K562 (cell line): ENCODE measurements at regions not wholly inside any gene's neighbourhood (a gene's known extent, or its start where the extent isn't known, plus 50 kb on each side); places are given as distances from the start of the nearest gene placed in this dataset.

Experiments used
- ATAC-seq: fragments of 200-7000 bp; cut with Tn5 transposase; 3 replicates; pipeline ENCODE4 v1.9.1; 2020; ENCODE audit warnings: moderate library complexity
- BruUV-seq: library from RNA; stranded (reverse); fragments of 400-500 nt; replicated peaks from 2 replicates; lab custom pipeline; 2021; lab: Mats Ljungman, UMichigan
- CTCF ChIA-PET: fragments of 300-600 bp; formaldehyde crosslinking; extraction: SDS; loops from one replicate; lab custom pipeline; 2021; ENCODE audit warnings: low intra/inter-chr PET ratio; lab: Yijun Ruan, JAX
- POLR2A ChIA-PET: fragments of 300-600, 350-650 bp; sonication (Branson Sonifier 250); formaldehyde crosslinking; extraction: SDS; loops from one replicate; lab custom pipeline; 2021; ENCODE audit warnings: antibody characterized with exemption, inconsistent platforms; lab: Yijun Ruan, JAX
- DNase-seq, 4 experiments: peaks; one replicate each; pipeline versions ENCODE4 v3.0.0 to v3.0.0-alpha.2; 2011 to 2018; ENCODE audit warnings: low spot score in 3 of 4, mixed read lengths in 3 of 4; ENCODE audit errors: extremely low read depth in 1 of 4
- FAIRE-seq: peaks from 2 replicates; lab custom pipeline; 2011; peaks lifted over from hg19 to GRCh38; lab: Jason Lieb, UNC
- H2AFZ ChIP-seq: 2 replicates; pipeline ENCODE4 v1.6.0; 2011; ENCODE audit warnings: low read depth, low read length, control low read depth, inconsistent platforms
- H3K27ac ChIP-seq: fragments of 200-600 bp; 3 replicates; pipeline ENCODE4 v1.8.0; 2011; ENCODE audit warnings: low read depth, mild to moderate bottlenecking, control low read depth, inconsistent platforms, low read length, moderate library complexity, mixed read lengths; ENCODE audit errors: extremely low read depth
- H3K27me3 ChIP-seq, 2 experiments: fragments of 300-600 bp in 1 of 2; 2 replicates in 1 of 2; 3 replicates in 1 of 2; pipeline versions ENCODE4 v1.6.0 to v1.8.0; 2011; ENCODE audit warnings: inconsistent platforms in 2 of 2, low read length in 2 of 2, mild to moderate bottlenecking in 1 of 2, mixed read lengths in 1 of 2, moderate library complexity in 1 of 2; ENCODE audit not compliant: control insufficient read depth in 2 of 2, insufficient read depth in 2 of 2
- H3K36me3 ChIP-seq: fragments of 300-600 bp; 3 replicates; pipeline ENCODE4 v1.8.0; 2011; ENCODE audit warnings: mild to moderate bottlenecking, low read length, inconsistent platforms; ENCODE audit not compliant: control insufficient read depth, insufficient read depth
- H3K4me1 ChIP-seq, 2 experiments: fragments of 200-600 bp in 1 of 2; replicated peaks in 1 of 2; 2 replicates in 1 of 2; 3 replicates in 1 of 2; pipeline versions ENCODE4 v1.5.1 to v1.8.0; 2011; ENCODE audit warnings: inconsistent platforms in 2 of 2, low read length in 2 of 2, mild to moderate bottlenecking in 1 of 2, mixed read lengths in 1 of 2, moderate library complexity in 1 of 2; ENCODE audit not compliant: control insufficient read depth in 2 of 2, insufficient read depth in 2 of 2
- H3K4me2 ChIP-seq: 2 replicates; pipeline ENCODE4 v1.6.1; 2011; ENCODE audit warnings: low read length, control low read depth, inconsistent platforms, mixed read lengths; ENCODE audit not compliant: insufficient read depth
- H3K4me3 ChIP-seq: fragments of 200-600 bp; sonication (generic), shearing (Covaris generic); 2 replicates; pipeline ENCODE4 v1.5.1; 2016; ENCODE audit warnings: control low read depth, inconsistent platforms
- H3K79me2 ChIP-seq: fragments of 200-600 bp; 3 replicates; pipeline ENCODE4 v1.8.0; 2011; ENCODE audit warnings: low read length, inconsistent platforms; ENCODE audit not compliant: control insufficient read depth, insufficient read depth
- H3K9ac ChIP-seq, 2 experiments: 2 replicates each; pipeline versions ENCODE4 v1.6.0 to v1.6.1; 2011; ENCODE audit warnings: low read depth in 2 of 2, low read length in 2 of 2, control low read depth in 1 of 2, inconsistent platforms in 1 of 2, mild to moderate bottlenecking in 1 of 2, mixed read lengths in 1 of 2; ENCODE audit not compliant: insufficient read depth in 1 of 2
- H3K9me1 ChIP-seq: one replicate; pipeline ENCODE4 v1.6.0; 2011; ENCODE audit warnings: inconsistent platforms, mild to moderate bottlenecking, low read length, moderate library complexity; ENCODE audit not compliant: control insufficient read depth, insufficient read depth
- H3K9me3 ChIP-seq: replicated peaks from 2 replicates; pipeline ENCODE4 v1.5.1; 2011; ENCODE audit warnings: low read depth, low read length, inconsistent platforms; ENCODE audit not compliant: control insufficient read depth, insufficient read depth
- H4K20me1 ChIP-seq: replicated peaks from 2 replicates; pipeline ENCODE4 v1.6.1; 2011; ENCODE audit warnings: low read length, inconsistent platforms, mixed read lengths; ENCODE audit not compliant: control insufficient read depth, insufficient read depth
- ARNT ChIP-seq, 2 experiments: fragments of 450-650 bp; IDR thresholded peaks; 2 replicates each; pipeline ENCODE4 v1.6.1; 2016; ENCODE audit warnings: mild to moderate bottlenecking in 1 of 2
- CBFB ChIP-seq: sonication (generic); formaldehyde crosslinking; IDR thresholded peaks from 2 replicates; pipeline ENCODE4 v1.4.0; 2020; ENCODE audit warnings: mild to moderate bottlenecking, missing genetic modification reagents
- DDX20 ChIP-seq: fragments of 450-650 bp; IDR thresholded peaks from 2 replicates; pipeline ENCODE4 v1.6.1; 2016; ENCODE audit warnings: missing genetic modification characterization, low read depth, mild to moderate bottlenecking, missing compliant biosample characterization, moderate library complexity
- FOXJ3 ChIP-seq: sonication (generic); formaldehyde crosslinking; IDR thresholded peaks from 2 replicates; pipeline ENCODE4 v1.4.0; 2020; ENCODE audit warnings: mild to moderate bottlenecking, missing genetic modification reagents
- MEF2D ChIP-seq: conservative IDR thresholded peaks from 2 replicates; pipeline ENCODE4 v1.6.1; 2016; ENCODE audit warnings: low read depth, missing genetic modification characterization, missing compliant biosample characterization
- MYC ChIP-seq, 2 experiments: fragments of 250-450 bp in 1 of 2; sonication (Bioruptor Pico) in 1 of 2; IDR thresholded peaks; 2 replicates each; pipeline versions ENCODE4 v1.5.1 to v1.6.1; 2012 to 2021; ENCODE audit warnings: low read depth in 2 of 2, borderline replicate concordance in 1 of 2, improper control_type of control experiment in 1 of 2, low read length in 1 of 2, mild to moderate bottlenecking in 1 of 2, moderate library complexity in 1 of 2
- PHF20 ChIP-seq: fragments of 450-650 bp; IDR thresholded peaks from 2 replicates; pipeline ENCODE4 v1.6.1; 2018; ENCODE audit not compliant: partially characterized antibody
- TEAD2 ChIP-seq: fragments of 450-650 bp; IDR thresholded peaks from 2 replicates; pipeline ENCODE4 v1.6.1; 2016; ENCODE audit warnings: missing genetic modification characterization, control low read depth, missing compliant biosample characterization
- ZFP30 ChIP-seq: fragments of 250-450 bp; sonication (Bioruptor Pico); IDR thresholded peaks from 2 replicates; pipeline ENCODE4 v1.8.0; 2022; ENCODE audit warnings: moderate library complexity, mild to moderate bottlenecking, inconsistent platforms, borderline replicate concordance
- ZNF184 ChIP-seq: sonication (generic); formaldehyde crosslinking; IDR thresholded peaks from 2 replicates; pipeline ENCODE4 v1.5.0; 2020; ENCODE audit warnings: missing genetic modification reagents
- ZNF239 ChIP-seq: fragments of 250-450 bp; sonication (Bioruptor Pico); IDR thresholded peaks from 2 replicates; pipeline ENCODE4 v1.4.0; 2020; ENCODE audit warnings: mild to moderate bottlenecking
- ZNF316 ChIP-seq: fragments of 450-650 bp; IDR thresholded peaks from 2 replicates; pipeline ENCODE4 v1.6.1; 2016
- ZNF707 ChIP-seq: fragments of 250-450 bp; sonication (Bioruptor Pico); conservative IDR thresholded peaks from 2 replicates; pipeline ENCODE4 v1.8.0; 2022; ENCODE audit warnings: inconsistent platforms, mild to moderate bottlenecking, moderate library complexity
- ZNF780A ChIP-seq: fragments of 250-450 bp; sonication (Bioruptor Pico); IDR thresholded peaks from 2 replicates; pipeline ENCODE4 v1.5.0; 2021; ENCODE audit warnings: mild to moderate bottlenecking
- WGBS: fragments of 100-300 bp; shearing (Covaris generic); methylation state at CpG from one replicate; pipeline ENCODE4 v1.1.6; 2016; ENCODE audit warnings: low coverage, mixed read lengths; ENCODE audit not compliant: insufficient coverage; ENCODE audit errors: missing lambda C conversion rate; 5-methylcytosine and 5-hydroxymethylcytosine counted together
- in situ Hi-C: fragments of 300-500 bp; cut with MboI; formaldehyde crosslinking; loops from 4 replicates; pipeline ENCODE4 v1.15.0; 2018; ENCODE audit warnings: inconsistent platforms, mixed read lengths
- intact Hi-C: fragments of 100-400 bp; cut with micrococcal nuclease; formaldehyde crosslinking; loops from 2 replicates; pipeline ENCODE4 v1.14.2; 2022
- TF ChIP-seq, protein P1 (sequence below): fragments of 450-650 bp; IDR thresholded peaks from 2 replicates; pipeline ENCODE4 v1.6.1; 2016; ENCODE audit warnings: missing biosample characterization, missing genetic modification characterization
- TF ChIP-seq, protein P2 (sequence below): fragments of 250-450 bp; sonication (Bioruptor Pico); IDR thresholded peaks from 2 replicates; pipeline ENCODE4 v1.8.0; 2021; ENCODE audit warnings: moderate library complexity, mild to moderate bottlenecking, inconsistent platforms
- TF ChIP-seq, protein P3 (sequence below): fragments of 450-650 bp; formaldehyde crosslinking; IDR thresholded peaks from 2 replicates; pipeline ENCODE4 v1.4.0; 2022; ENCODE audit warnings: missing genetic modification characterization

DNA sequence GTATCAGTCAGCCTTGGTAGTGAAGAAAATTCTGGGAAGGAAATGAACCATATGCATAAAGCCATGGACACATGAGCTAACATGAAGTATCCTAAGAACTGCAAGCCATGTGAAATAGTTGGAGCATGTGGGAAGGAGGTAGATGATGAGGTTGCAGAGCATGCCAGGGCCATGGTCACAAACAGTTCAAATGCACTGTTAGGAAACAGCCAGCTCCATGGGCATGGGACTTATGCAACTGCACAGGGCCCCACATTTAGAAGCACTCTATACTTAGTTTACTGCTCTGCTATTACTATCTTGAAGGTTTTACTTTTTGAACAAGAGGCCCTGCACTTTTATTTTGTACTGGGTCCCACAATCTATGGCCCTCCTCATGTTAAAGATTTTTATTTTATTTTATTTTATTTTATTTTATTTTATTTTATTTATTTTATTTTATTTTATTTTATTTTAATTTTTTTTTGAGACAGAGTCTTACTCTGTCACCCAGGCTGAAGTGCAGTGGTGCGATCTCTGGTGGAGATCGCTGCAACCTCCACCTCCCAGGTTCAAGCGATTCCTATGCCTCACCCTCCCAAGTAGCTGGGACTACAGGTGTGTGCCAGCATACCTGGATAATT is 169.1 kb downstream of the IBTK start:
- intact Hi-C loops = no loop called here

DNA sequence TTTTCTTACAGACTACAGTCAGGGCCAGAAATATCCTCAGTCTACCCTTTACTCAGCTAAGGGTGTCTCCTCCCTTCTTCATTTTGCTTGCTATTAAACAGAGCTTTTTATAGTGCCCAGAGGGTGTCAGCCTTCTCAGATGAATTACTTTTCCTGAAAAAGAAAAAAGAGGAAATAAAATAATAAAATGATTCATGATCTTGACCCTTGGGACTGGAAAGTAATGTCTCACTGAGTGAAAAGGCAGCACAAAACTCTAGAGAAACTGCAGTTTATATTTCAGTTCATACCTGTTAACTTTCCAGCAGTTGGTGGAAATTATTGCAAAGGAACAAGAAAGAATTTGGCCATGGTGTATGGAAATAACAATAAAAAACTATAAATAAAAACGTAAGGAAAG is 170.6 kb downstream of the IBTK start:
- CTCF ChIA-PET = no interaction called here
- POLR2A ChIA-PET = interaction anchor here (1.8 kb wide), 1 partner anchor 12 kb away, joined by 4 read pairs; no protein-coding TSS in a partner anchor
- 0% methylated on average over 1 of the region's 1 CpG for WGBS
- ATAC-seq (no peak), DNase-seq (no peak), FAIRE-seq (no peak)
- H3K27ac ChIP-seq = no peak overlapping the region
- H3K4me3 ChIP-seq = no peak overlapping the region
- H3K4me1 ChIP-seq = no peaks in the 10 kb centered on the region
- no peaks in the 10 kb centered on the region for H3K27me3 ChIP-seq
- in situ Hi-C loops (no loop called here), intact Hi-C loops (no loop called here)
- H3K9me1 ChIP-seq = no peaks in the 10 kb centered on the region
- no peaks in the 10 kb centered on the region for H3K9me3 ChIP-seq
- no peak overlapping the region for H3K4me2 ChIP-seq
- H2AFZ ChIP-seq = no peak overlapping the region
- H3K9ac ChIP-seq = no peak overlapping the region
- BruUV-seq = no TSS peak
- no peaks in the 10 kb centered on the region for H3K79me2 ChIP-seq
- H3K36me3 ChIP-seq = no peaks in the 10 kb centered on the region
- H4K20me1 ChIP-seq = no peaks in the 10 kb centered on the region
- no peak for TF ChIP-seq ARNT (IDR thresholded peaks at IDR 0.05)
- no peak for TF ChIP-seq FOXJ3
- TF ChIP-seq, protein P1, sequence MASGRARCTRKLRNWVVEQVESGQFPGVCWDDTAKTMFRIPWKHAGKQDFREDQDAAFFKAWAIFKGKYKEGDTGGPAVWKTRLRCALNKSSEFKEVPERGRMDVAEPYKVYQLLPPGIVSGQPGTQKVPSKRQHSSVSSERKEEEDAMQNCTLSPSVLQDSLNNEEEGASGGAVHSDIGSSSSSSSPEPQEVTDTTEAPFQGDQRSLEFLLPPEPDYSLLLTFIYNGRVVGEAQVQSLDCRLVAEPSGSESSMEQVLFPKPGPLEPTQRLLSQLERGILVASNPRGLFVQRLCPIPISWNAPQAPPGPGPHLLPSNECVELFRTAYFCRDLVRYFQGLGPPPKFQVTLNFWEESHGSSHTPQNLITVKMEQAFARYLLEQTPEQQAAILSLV (tag) = no peak
- no peak for TF ChIP-seq ZNF780A (CRISPR knock-in tag)
- TF ChIP-seq DDX20 (tag) = no peak
- no peak for TF ChIP-seq MEF2D
- no peak for TF ChIP-seq ZNF184 (CRISPR knock-in tag)
- TF ChIP-seq, protein P2, sequence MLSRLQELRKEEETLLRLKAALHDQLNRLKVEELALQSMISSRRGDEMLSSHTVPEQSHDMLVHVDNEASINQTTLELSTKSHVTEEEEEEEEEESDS (CRISPR knock-in tag) = no peak
- no peak for TF ChIP-seq ZNF707 (CRISPR knock-in tag)
- TF ChIP-seq CBFB (CRISPR knock-in tag) = no peak
- no peak for TF ChIP-seq ZFP30 (CRISPR knock-in tag)
- TF ChIP-seq TEAD2 (tag) = no peak

More for the DNA sequence above, 169.1 kb downstream of the IBTK start:
- H3K9me3 ChIP-seq = no peaks in the 10 kb centered on the region
- no peak overlapping the region for H3K4me3 ChIP-seq
- H4K20me1 ChIP-seq = no peaks in the 10 kb centered on the region
- no peaks in the 10 kb centered on the region for H3K79me2 ChIP-seq
- no peaks in the 10 kb centered on the region for H3K4me1 ChIP-seq
- H3K4me2 ChIP-seq = no peak overlapping the region
- CTCF ChIA-PET = no interaction called here
- WGBS = 5% methylated on average over 3 of the region's 3 CpGs
- no peaks in the 10 kb centered on the region for H3K36me3 ChIP-seq
- BruUV-seq = no TSS peak
- ATAC-seq = no peak
- H3K9ac ChIP-seq = no peak overlapping the region
- no peaks in the 10 kb centered on the region for H3K27me3 ChIP-seq
- no peak overlapping the region for H3K27ac ChIP-seq
- no peak overlapping the region for H2AFZ ChIP-seq
- POLR2A ChIA-PET = interaction anchor here (1.0 kb wide), 1 partner anchor 11 kb away, joined by 3 read pairs; no protein-coding TSS in a partner anchor
- no peaks in the 10 kb centered on the region for H3K9me1 ChIP-seq
- FAIRE-seq = no peak
- DNase-seq = no peak
- in situ Hi-C loops = no loop called here
- TF ChIP-seq PHF20 (no peak), MYC (IDR thresholded peaks at IDR 0.05; ENCODE audit: low read depth, low read length) (no peak), MYC (CRISPR knock-in tag; IDR thresholded peaks at IDR 0.05; ENCODE audit: borderline replicate concordance, low read depth) (no peak), ZNF316 (no peak), ZNF239 (CRISPR knock-in tag) (no peak)
- TF ChIP-seq, protein P3, sequence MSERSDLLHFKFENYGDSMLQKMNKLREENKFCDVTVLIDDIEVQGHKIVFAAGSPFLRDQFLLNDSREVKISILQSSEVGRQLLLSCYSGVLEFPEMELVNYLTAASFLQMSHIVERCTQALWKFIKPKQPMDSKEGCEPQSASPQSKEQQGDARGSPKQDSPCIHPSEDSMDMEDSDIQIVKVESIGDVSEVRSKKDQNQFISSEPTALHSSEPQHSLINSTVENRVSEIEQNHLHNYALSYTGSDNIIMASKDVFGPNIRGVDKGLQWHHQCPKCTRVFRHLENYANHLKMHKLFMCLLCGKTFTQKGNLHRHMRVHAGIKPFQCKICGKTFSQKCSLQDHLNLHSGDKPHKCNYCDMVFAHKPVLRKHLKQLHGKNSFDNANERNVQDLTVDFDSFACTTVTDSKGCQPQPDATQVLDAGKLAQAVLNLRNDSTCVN (CRISPR knock-in tag) = no peak
